Adipocyte (in vitro differentiated cells): ENCODE measurements at regions not wholly inside any gene's neighbourhood (a gene's known extent, or its start where the extent isn't known, plus 50 kb on each side); places are given as distances from the start of the nearest gene placed in this dataset.

Experiments used
- DNase-seq: peaks from one replicate; pipeline ENCODE4 v3.0.0-alpha.2; 2015; ENCODE audit warnings: low read depth
- H3K27me3 ChIP-seq: replicated peaks from 2 replicates; pipeline ENCODE4 v1.7.0; 2013; ENCODE audit warnings: mild to moderate bottlenecking, low read length, moderate library complexity; ENCODE audit not compliant: control insufficient read depth, insufficient read depth
- H3K36me3 ChIP-seq: 2 replicates; pipeline ENCODE4 v1.7.0; 2013; ENCODE audit warnings: low read length, mild to moderate bottlenecking, moderate library complexity; ENCODE audit not compliant: control insufficient read depth, insufficient read depth, severe bottlenecking
- H3K4me1 ChIP-seq: 2 replicates; pipeline ENCODE4 v1.7.0; 2013; ENCODE audit warnings: mild to moderate bottlenecking, low read length, moderate library complexity; ENCODE audit not compliant: control insufficient read depth, insufficient read depth
- H3K4me3 ChIP-seq: 2 replicates; pipeline ENCODE4 v1.7.0; 2013; ENCODE audit warnings: mild to moderate bottlenecking, low read length, moderate library complexity
- H3K9ac ChIP-seq: 2 replicates; pipeline ENCODE4 v1.7.0; 2013; ENCODE audit warnings: mild to moderate bottlenecking, low read length, moderate library complexity
- H3K9me3 ChIP-seq: 2 replicates; pipeline ENCODE4 v1.7.0; 2013; ENCODE audit warnings: mild to moderate bottlenecking, low read length, moderate library complexity; ENCODE audit not compliant: control insufficient read depth

GRCh38 chr14:28589792-28590191 lies 176.8 kb upstream of the FOXG1 start:
- Histone ChIP-seq H3K4me3 (no peak overlapping the region), H3K27me3 (no peaks in the 10 kb centered on the region), H3K9ac (no peak overlapping the region), H3K36me3 (no peaks in the 10 kb centered on the region), H3K4me1 (no peaks in the 10 kb centered on the region), H3K9me3 (no peaks in the 10 kb centered on the region)
- DNase-seq = no peak

GRCh38 chr14:28596391-28596790 lies 170.2 kb upstream of the FOXG1 start:
- Histone ChIP-seq H3K9me3 (no peaks in the 10 kb centered on the region), H3K4me1 (no peaks in the 10 kb centered on the region), H3K27me3 (no peaks in the 10 kb centered on the region), H3K36me3 (no peaks in the 10 kb centered on the region), H3K4me3 (no peak overlapping the region), H3K9ac (no peak overlapping the region)
- DNase-seq = peak; percentile 71

GRCh38 chr14:28599191-28599590 lies 167.4 kb upstream of the FOXG1 start:
- H3K36me3 ChIP-seq = no peaks in the 10 kb centered on the region
- H3K9ac ChIP-seq = no peak overlapping the region
- H3K27me3 ChIP-seq = no peaks in the 10 kb centered on the region
- no peak for DNase-seq
- H3K4me1 ChIP-seq = no peaks in the 10 kb centered on the region
- H3K4me3 ChIP-seq = no peak overlapping the region
- no peaks in the 10 kb centered on the region for H3K9me3 ChIP-seq

- no peaks in the 10 kb centered on the region for H3K9me3 ChIP-seq
- H3K36me3 ChIP-seq = no peaks in the 10 kb centered on the region
- no peaks in the 10 kb centered on the region for H3K4me1 ChIP-seq
- no peak overlapping the region for H3K9ac ChIP-seq
- no peak for DNase-seq
- no peak overlapping the region for H3K4me3 ChIP-seq
- no peaks in the 10 kb centered on the region for H3K27me3 ChIP-seq
Measured at GRCh38 chr14:28599605-28600004, 167.0 kb upstream of the FOXG1 start.

GRCh38 chr14:28603606-28604005 lies 163.0 kb upstream of the FOXG1 start:
- no peaks in the 10 kb centered on the region for H3K36me3 ChIP-seq
- no peak for DNase-seq
- H3K4me3 ChIP-seq = peak overlapping the region; percentile 67
- no peaks in the 10 kb centered on the region for H3K9me3 ChIP-seq
- no peaks in the 10 kb centered on the region for H3K27me3 ChIP-seq
- no peaks in the 10 kb centered on the region for H3K4me1 ChIP-seq
- H3K9ac ChIP-seq = no peak overlapping the region

- no peak overlapping the region for H3K9ac ChIP-seq
- no peak overlapping the region for H3K4me3 ChIP-seq
- DNase-seq = no peak
- H3K4me1 ChIP-seq = no peaks in the 10 kb centered on the region
- no peaks in the 10 kb centered on the region for H3K36me3 ChIP-seq
- H3K9me3 ChIP-seq = no peaks in the 10 kb centered on the region
- H3K27me3 ChIP-seq = no peaks in the 10 kb centered on the region
Measured at GRCh38 chr14:28607661-28608060, 158.9 kb upstream of the FOXG1 start.

- no peaks in the 10 kb centered on the region for H3K36me3 ChIP-seq
- H3K9ac ChIP-seq = no peak overlapping the region
- H3K4me1 ChIP-seq = no peaks in the 10 kb centered on the region
- H3K27me3 ChIP-seq = no peaks in the 10 kb centered on the region
- DNase-seq = no peak
- H3K9me3 ChIP-seq = no peaks in the 10 kb centered on the region
- H3K4me3 ChIP-seq = no peak overlapping the region
Measured at GRCh38 chr14:28608443-28608842, 158.1 kb upstream of the FOXG1 start.

GRCh38 chr14:28608851-28609828 lies 157.4 kb upstream of the FOXG1 start:
- Histone ChIP-seq H3K9me3 (no peaks in the 10 kb centered on the region), H3K36me3 (no peaks in the 10 kb centered on the region), H3K4me3 (no peak overlapping the region), H3K9ac (no peak overlapping the region), H3K27me3 (no peaks in the 10 kb centered on the region), H3K4me1 (no peaks in the 10 kb centered on the region)
- DNase-seq = peak; percentile 87

- no peaks in the 10 kb centered on the region for H3K36me3 ChIP-seq
- no peaks in the 10 kb centered on the region for H3K9me3 ChIP-seq
- H3K4me3 ChIP-seq = no peak overlapping the region
- H3K4me1 ChIP-seq = no peaks in the 10 kb centered on the region
- no peak overlapping the region for H3K9ac ChIP-seq
- no peak for DNase-seq
- H3K27me3 ChIP-seq = peaks cover 6% of the 10 kb centered on the region
Measured at GRCh38 chr14:28612414-28612813, 154.2 kb upstream of the FOXG1 start.

GRCh38 chr14:28613532-28613931 lies 153.1 kb upstream of the FOXG1 start:
- Histone ChIP-seq H3K4me3 (no peak overlapping the region), H3K9me3 (no peaks in the 10 kb centered on the region), H3K36me3 (no peaks in the 10 kb centered on the region), H3K9ac (no peak overlapping the region), H3K27me3 (peaks cover 6% of the 10 kb centered on the region), H3K4me1 (no peaks in the 10 kb centered on the region)
- no peak for DNase-seq

- no peak overlapping the region for H3K4me3 ChIP-seq
- no peaks in the 10 kb centered on the region for H3K27me3 ChIP-seq
- H3K9ac ChIP-seq = no peak overlapping the region
- H3K36me3 ChIP-seq = no peaks in the 10 kb centered on the region
- peaks cover 3% of the 10 kb centered on the region for H3K4me1 ChIP-seq
- DNase-seq = no peak
- H3K9me3 ChIP-seq = no peaks in the 10 kb centered on the region
Measured at GRCh38 chr14:28626780-28627179, 139.8 kb upstream of the FOXG1 start.
